ENCODE measurements at regions not wholly inside any gene's neighbourhood (a gene's known extent, or its start where the extent isn't known, plus 50 kb on each side); places are given as distances from the start of the nearest gene placed in this dataset.

- Histone ChIP-seq H3K9me3 (no peaks in the 10 kb centered on the region), H3K27ac (no peak overlapping the region), H3K4me1 (no peaks in the 10 kb centered on the region), H3K27me3 (peaks cover 28% of the 10 kb centered on the region), H3K36me3 (no peaks in the 10 kb centered on the region), H3K4me3 (no peak overlapping the region)
- WGBS, result 51% methylated on average over 18 of the region's 18 CpGs
- DNase-seq (ENCODE audit: low spot score in 2 of 2), result peak in 1 of 2 donors; percentile 75
- TF ChIP-seq EP300 (IDR thresholded peaks at IDR 0.05) (no peak), CTCF (IDR thresholded peaks at IDR 0.05) (no peak), POLR2AphosphoS5 (IDR thresholded peaks at IDR 0.05) (no peak)
Measured at GRCh38 chr12:4215229-4216186, 58.1 kb upstream of the CCND2 start.

GRCh38 chr12:4214877-4215228 is 58.7 kb upstream of the CCND2 start:
- Histone ChIP-seq H3K4me1 (no peaks in the 10 kb centered on the region), H3K4me3 (no peak overlapping the region), H3K9me3 (no peaks in the 10 kb centered on the region), H3K27me3 (peaks cover 22% of the 10 kb centered on the region), H3K27ac (no peak overlapping the region), H3K36me3 (no peaks in the 10 kb centered on the region)
- WGBS, result 74% methylated on average over 8 of the region's 8 CpGs
- TF ChIP-seq POLR2AphosphoS5 (IDR thresholded peaks at IDR 0.05) (no peak), POLR2A (IDR thresholded peaks at IDR 0.05) (no peak), CTCF (IDR thresholded peaks at IDR 0.05) (no peak), EP300 (IDR thresholded peaks at IDR 0.05) (no peak)
- DNase-seq (ENCODE audit: low spot score in 2 of 2), result no peak

DNA sequence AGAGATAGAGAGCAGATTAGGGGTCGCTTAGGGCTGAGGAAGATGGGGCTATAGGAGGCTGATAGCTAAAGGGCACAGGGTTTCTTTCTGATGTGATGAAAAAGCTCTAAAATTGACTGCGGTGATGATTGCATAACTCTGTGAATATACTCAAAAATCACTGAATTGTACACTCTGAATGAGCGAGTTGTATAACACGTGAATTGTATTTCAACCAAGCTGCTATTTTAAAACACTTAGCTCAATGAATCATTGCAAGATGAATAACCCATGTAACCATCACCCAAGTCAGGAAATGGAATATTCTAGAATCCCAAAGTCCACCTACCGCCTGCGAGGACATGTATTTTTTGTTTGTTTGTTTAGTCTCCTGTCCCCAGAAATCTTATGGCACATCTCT is 60.1 kb upstream of the CCND2 start:
- WGBS, result 69% methylated on average over 6 of the region's 6 CpGs
- H3K36me3 ChIP-seq, result no peaks in the 10 kb centered on the region
- H3K27ac ChIP-seq, result no peak overlapping the region
- no peak for DNase-seq (ENCODE audit: low spot score in 2 of 2)
- H3K4me3 ChIP-seq, result no peak overlapping the region
- H3K4me1 ChIP-seq, result no peaks in the 10 kb centered on the region
- peaks cover 20% of the 10 kb centered on the region for H3K27me3 ChIP-seq
- H3K9me3 ChIP-seq, result no peaks in the 10 kb centered on the region
- no peak for TF ChIP-seq POLR2AphosphoS5 (IDR thresholded peaks at IDR 0.05)
- no peak for TF ChIP-seq EP300 (IDR thresholded peaks at IDR 0.05)
- no peak for TF ChIP-seq POLR2A (IDR thresholded peaks at IDR 0.05)

GRCh38 chr12:4212845-4213244 is 60.7 kb upstream of the CCND2 start:
- H3K4me3 ChIP-seq, result no peak overlapping the region
- H3K4me1 ChIP-seq, result no peaks in the 10 kb centered on the region
- no peaks in the 10 kb centered on the region for H3K36me3 ChIP-seq
- H3K27me3 ChIP-seq, result peaks cover 20% of the 10 kb centered on the region
- no peaks in the 10 kb centered on the region for H3K9me3 ChIP-seq
- H3K27ac ChIP-seq, result no peak overlapping the region
- TF ChIP-seq POLR2A (IDR thresholded peaks at IDR 0.05) (no peak), CTCF (IDR thresholded peaks at IDR 0.05) (no peak), EP300 (IDR thresholded peaks at IDR 0.05) (no peak), POLR2AphosphoS5 (IDR thresholded peaks at IDR 0.05) (no peak)
- 97% methylated on average over 2 of the region's 2 CpGs for WGBS
- no peak for DNase-seq (ENCODE audit: low spot score in 2 of 2)

DNA sequence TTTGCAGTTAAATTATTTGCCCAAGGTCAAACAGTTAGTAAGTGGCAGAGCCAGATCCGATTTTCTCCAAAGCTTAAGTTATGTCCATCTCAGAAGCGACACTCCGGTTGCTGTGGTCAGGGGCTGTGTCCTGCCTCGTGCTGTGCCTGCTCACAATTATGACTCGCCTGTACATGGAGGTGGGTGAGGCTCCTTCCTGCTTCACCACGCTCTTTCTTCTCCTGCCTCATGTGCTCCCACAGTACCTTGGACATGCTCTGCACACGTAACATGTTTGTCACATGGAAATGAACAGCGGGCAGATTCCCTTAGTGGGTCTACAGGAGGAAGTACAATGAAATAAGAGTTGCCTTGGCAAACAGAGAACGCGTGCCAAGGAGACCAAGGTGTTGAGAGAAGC is 62.2 kb upstream of the CCND2 start:
- Histone ChIP-seq H3K4me3 (no peak overlapping the region), H3K4me1 (no peaks in the 10 kb centered on the region), H3K27me3 (peaks cover 24% of the 10 kb centered on the region), H3K27ac (no peak overlapping the region), H3K36me3 (no peaks in the 10 kb centered on the region), H3K9me3 (no peaks in the 10 kb centered on the region)
- WGBS, result 83% methylated on average over 10 of the region's 10 CpGs
- DNase-seq (ENCODE audit: low spot score in 2 of 2), result no peak
- TF ChIP-seq POLR2A (IDR thresholded peaks at IDR 0.05), result no peak
- no peak for TF ChIP-seq CTCF (IDR thresholded peaks at IDR 0.05)
- TF ChIP-seq EP300 (IDR thresholded peaks at IDR 0.05), result no peak
- no peak for TF ChIP-seq POLR2AphosphoS5 (IDR thresholded peaks at IDR 0.05)

Data from suprapubic skin (tissue), 4 donors.